K562 (cell line): ENCODE measurements at regions not wholly inside any gene's neighbourhood (a gene's known extent, or its start where the extent isn't known, plus 50 kb on each side); places are given as distances from the start of the nearest gene placed in this dataset.
A peak's percentile ranks its signal among the peaks of the same experiment; 100 is the strongest.

ENCODE experiments used
- CGGBP1 ChIP-seq: fragments of 250-450 bp; sonication (Bioruptor Pico); IDR thresholded peaks from 2 replicates; pipeline ENCODE4 v1.9.0; 2021; ENCODE audit warnings: mild to moderate bottlenecking
- ELF1 ChIP-seq: fragments of 200-800 bp; sonication (Bioruptor generic); IDR thresholded peaks from 2 replicates; pipeline ENCODE4 v1.6.1; 2016; ENCODE audit warnings: missing genetic modification characterization, missing compliant biosample characterization
- FOXJ3 ChIP-seq: sonication (generic); formaldehyde crosslinking; IDR thresholded peaks from 2 replicates; pipeline ENCODE4 v1.4.0; 2020; ENCODE audit warnings: mild to moderate bottlenecking, missing genetic modification reagents
- JUND ChIP-seq, 2 experiments: IDR thresholded peaks; 2 replicates in 1 of 2; 3 replicates in 1 of 2; pipeline ENCODE4 v1.6.1; 2011; ENCODE audit warnings: borderline replicate concordance in 2 of 2, low read depth in 2 of 2, low read length in 2 of 2, improper control_type of control experiment in 1 of 2, missing biosample characterization in 1 of 2, missing genetic modification characterization in 1 of 2, missing genetic modification reagents in 1 of 2
- L3MBTL2 ChIP-seq: fragments of 450-650 bp; IDR thresholded peaks from 2 replicates; pipeline ENCODE4 v1.6.1; 2016; ENCODE audit warnings: mild to moderate bottlenecking, moderate library complexity
- RBM39 ChIP-seq: fragments of 200-400 bp; formaldehyde crosslinking; optimal IDR thresholded peaks from 2 replicates; pipeline ENCODE3; 2018; ENCODE audit warnings: low read depth, low read length
- RCOR1 ChIP-seq, 2 experiments: IDR thresholded peaks; 2 replicates each; pipeline ENCODE4 v1.6.1; 2012; ENCODE audit warnings: low read depth in 2 of 2, low read length in 2 of 2, borderline replicate concordance in 1 of 2, improper control_type of control experiment in 1 of 2
- REST ChIP-seq, 2 experiments: fragments of 450-650 bp; formaldehyde crosslinking in 1 of 2; IDR thresholded peaks; 2 replicates each; pipeline versions ENCODE4 v1.4.0 to v1.6.1; 2014 to 2020; ENCODE audit warnings: mild to moderate bottlenecking in 2 of 2, borderline replicate concordance in 1 of 2, low read depth in 1 of 2
- SETDB1 ChIP-seq: IDR thresholded peaks from one replicate; pipeline ENCODE4 v1.6.1; 2012; ENCODE audit warnings: low read length, control low read depth, inconsistent platforms
- SMAD4 ChIP-seq: fragments of 250-450 bp; sonication (Bioruptor Pico); conservative IDR thresholded peaks from 2 replicates; pipeline ENCODE4 v1.8.0; 2021; ENCODE audit warnings: inconsistent platforms, mild to moderate bottlenecking, moderate library complexity
- ZNF41 ChIP-seq: fragments of 250-450 bp; sonication (Bioruptor Pico); conservative IDR thresholded peaks from 2 replicates; pipeline ENCODE4 v1.4.0; 2020; ENCODE audit warnings: mild to moderate bottlenecking
- ZZZ3 ChIP-seq: fragments of 450-650 bp; IDR thresholded peaks from 2 replicates; pipeline ENCODE4 v1.6.1; 2016; ENCODE audit warnings: antibody characterized with exemption, mild to moderate bottlenecking, moderate library complexity

GRCh38 chr18:1062588-1062987 lies 157.9 kb downstream of the ADCYAP1 start (continued):
- peak; percentile 87 for TF ChIP-seq REST (IDR thresholded peaks at IDR 0.05; ENCODE audit: borderline replicate concordance)
- 0 out of 2 replicates have a peak, but pooled peaks have one; percentile 48 for TF ChIP-seq REST (CRISPR knock-in tag; IDR thresholded peaks at IDR 0.05; ENCODE audit: low read depth)
- TF ChIP-seq ZNF41 (CRISPR knock-in tag), result no peak
- peak; percentile 65 for TF ChIP-seq JUND (IDR thresholded peaks at IDR 0.05; ENCODE audit: borderline replicate concordance, low read depth, low read length)
- 0 out of 3 replicates have a peak, but pooled peaks have one; percentile 14 for TF ChIP-seq JUND (tag; IDR thresholded peaks at IDR 0.05; ENCODE audit: borderline replicate concordance, low read depth, low read length)
- no peak for TF ChIP-seq ELF1 (tag)
- TF ChIP-seq L3MBTL2, result no peak
- no peak for TF ChIP-seq SMAD4 (CRISPR knock-in tag)
- no peak for TF ChIP-seq RBM39
- TF ChIP-seq CGGBP1 (CRISPR knock-in tag), result no peak
- no peak for TF ChIP-seq ZZZ3
- TF ChIP-seq RCOR1 (IDR thresholded peaks at IDR 0.05; ENCODE audit: borderline replicate concordance in 1 of 2, low read depth in 2 of 2, low read length in 2 of 2), result peak in 1 of 2 experiments; percentile 35; a peak in 1 of 4 replicates
- 0 out of 2 replicates have a peak, but pooled peaks have one; percentile 17 for TF ChIP-seq FOXJ3 (CRISPR knock-in tag)
- TF ChIP-seq SETDB1, result no peak
